ENCODE measurements at regions not wholly inside any gene's neighbourhood (a gene's known extent, or its start where the extent isn't known, plus 50 kb on each side); places are given as distances from the start of the nearest gene placed in this dataset.

DNA sequence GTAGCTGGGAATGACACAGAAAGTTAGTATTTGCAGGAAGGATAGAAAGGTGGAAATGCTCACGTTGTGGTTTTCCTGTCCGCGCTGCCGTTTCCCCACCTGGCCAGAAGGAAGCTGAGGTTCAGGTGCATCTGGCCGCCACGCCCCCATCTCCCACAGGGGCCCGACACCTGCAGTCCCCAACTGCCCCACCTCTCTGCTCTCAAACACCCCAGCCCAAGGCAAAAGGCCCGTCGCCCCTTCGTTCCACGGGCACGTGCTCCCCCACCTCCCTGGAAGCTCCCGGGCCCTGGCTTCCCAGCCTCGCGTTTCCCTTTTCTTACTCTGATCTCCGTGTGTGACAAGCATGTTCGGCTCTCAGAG lies 985.1 kb downstream of the BRD1 start:
- ATAC-seq (no peak), DNase-seq (no peak)
- no peaks in the 10 kb centered on the region for H3K27me3 ChIP-seq (ENCODE audit: low read length)
- H4K20me1 ChIP-seq (ENCODE audit: low read length) = no peaks in the 10 kb centered on the region
- no peak overlapping the region for H3K4me3 ChIP-seq (ENCODE audit: low read length)
- H3K27ac ChIP-seq (ENCODE audit: low read length) = no peak overlapping the region
- no peak overlapping the region for H3K9ac ChIP-seq (ENCODE audit: low read length)
- no peaks in the 10 kb centered on the region for H3F3A ChIP-seq (ENCODE audit: low read length, unreplicated experiment)
- H3K9me2 ChIP-seq (replicated peaks; ENCODE audit: low read length) = no peaks in the 10 kb centered on the region
- CTCF ChIA-PET = no interaction called here
- no peaks in the 10 kb centered on the region for H3K9me3 ChIP-seq (ENCODE audit: low read length)
- TF ChIP-seq, protein P1, sequence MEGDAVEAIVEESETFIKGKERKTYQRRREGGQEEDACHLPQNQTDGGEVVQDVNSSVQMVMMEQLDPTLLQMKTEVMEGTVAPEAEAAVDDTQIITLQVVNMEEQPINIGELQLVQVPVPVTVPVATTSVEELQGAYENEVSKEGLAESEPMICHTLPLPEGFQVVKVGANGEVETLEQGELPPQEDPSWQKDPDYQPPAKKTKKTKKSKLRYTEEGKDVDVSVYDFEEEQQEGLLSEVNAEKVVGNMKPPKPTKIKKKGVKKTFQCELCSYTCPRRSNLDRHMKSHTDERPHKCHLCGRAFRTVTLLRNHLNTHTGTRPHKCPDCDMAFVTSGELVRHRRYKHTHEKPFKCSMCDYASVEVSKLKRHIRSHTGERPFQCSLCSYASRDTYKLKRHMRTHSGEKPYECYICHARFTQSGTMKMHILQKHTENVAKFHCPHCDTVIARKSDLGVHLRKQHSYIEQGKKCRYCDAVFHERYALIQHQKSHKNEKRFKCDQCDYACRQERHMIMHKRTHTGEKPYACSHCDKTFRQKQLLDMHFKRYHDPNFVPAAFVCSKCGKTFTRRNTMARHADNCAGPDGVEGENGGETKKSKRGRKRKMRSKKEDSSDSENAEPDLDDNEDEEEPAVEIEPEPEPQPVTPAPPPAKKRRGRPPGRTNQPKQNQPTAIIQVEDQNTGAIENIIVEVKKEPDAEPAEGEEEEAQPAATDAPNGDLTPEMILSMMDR (conservative IDR thresholded peaks at IDR 0.05; ENCODE audit: low read depth, low read length) = no peak
- TF ChIP-seq EZH2phosphoT487 (IDR thresholded peaks at IDR 0.05; ENCODE audit: borderline replicate concordance, low read length) (no peak), EZH2 (IDR thresholded peaks at IDR 0.05; ENCODE audit: low read length, unreplicated experiment) (no peak)
- intact Hi-C loops (cut with micrococcal nuclease) = no loop called here
- no peaks in the 10 kb centered on the region for H3K79me2 ChIP-seq (ENCODE audit: low read length)
- H3K4me1 ChIP-seq (ENCODE audit: insufficient read depth, low read length) = no peaks in the 10 kb centered on the region
- no peaks in the 10 kb centered on the region for H3K36me3 ChIP-seq (ENCODE audit: low read depth, low read length)
- no peak overlapping the region for H3K4me2 ChIP-seq (ENCODE audit: low read length)
- POLR2A ChIA-PET (ENCODE audit: unreplicated experiment) = no interaction called here
- BruUV-seq (replicated peaks) = no TSS peak
- H2AFZ ChIP-seq (ENCODE audit: low read length) = no peak overlapping the region

DNA sequence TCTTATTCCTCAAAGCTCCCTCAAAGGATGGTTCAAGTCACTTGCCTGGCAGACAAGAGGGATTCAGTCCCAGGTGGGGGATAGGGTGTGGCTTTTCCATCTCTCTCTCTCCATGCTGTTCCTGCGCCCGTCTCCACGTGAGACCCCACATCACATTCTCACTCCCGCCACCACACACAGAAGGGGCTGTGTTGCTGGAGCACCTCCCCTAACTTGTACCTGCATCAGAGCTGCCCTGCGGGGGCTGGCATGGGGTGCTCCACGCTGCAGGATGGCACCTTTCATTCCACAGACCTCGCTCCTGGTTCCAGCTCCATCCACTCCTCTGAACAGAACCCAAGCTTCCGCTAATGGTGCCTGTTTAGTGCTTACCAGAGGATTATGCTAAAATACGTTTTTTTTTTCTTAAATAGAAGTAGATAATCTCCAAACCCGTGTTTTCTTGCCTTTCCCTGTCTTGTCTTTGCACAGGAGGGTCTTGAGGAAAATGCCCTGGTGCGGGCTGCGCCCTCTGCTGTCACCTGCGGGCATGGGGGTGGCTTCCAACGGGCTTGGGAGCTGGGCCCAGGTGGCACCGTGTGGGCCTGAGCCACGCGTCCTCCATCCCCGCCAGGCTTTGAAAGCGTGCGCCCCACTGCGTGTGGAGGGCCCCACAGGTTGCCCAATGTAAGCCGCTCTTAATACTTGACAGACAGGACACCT lies 985.6 kb downstream of the BRD1 start:
- ChIA-PET POLR2A (ENCODE audit: unreplicated experiment) (no interaction called here), CTCF (no interaction called here)
- Histone ChIP-seq H3K27me3 (ENCODE audit: low read length) (no peaks in the 10 kb centered on the region), H2AFZ (ENCODE audit: low read length) (no peak overlapping the region), H3K4me3 (ENCODE audit: low read length) (no peak overlapping the region), H3K9ac (ENCODE audit: low read length) (no peak overlapping the region), H3F3A (ENCODE audit: low read length, unreplicated experiment) (no peaks in the 10 kb centered on the region), H3K27ac (ENCODE audit: low read length) (no peak overlapping the region), H3K9me3 (ENCODE audit: low read length) (no peaks in the 10 kb centered on the region), H4K20me1 (ENCODE audit: low read length) (no peaks in the 10 kb centered on the region), H3K36me3 (ENCODE audit: low read depth, low read length) (no peaks in the 10 kb centered on the region), H3K9me2 (replicated peaks; ENCODE audit: low read length) (no peaks in the 10 kb centered on the region), H3K79me2 (ENCODE audit: low read length) (no peaks in the 10 kb centered on the region), H3K4me1 (ENCODE audit: insufficient read depth, low read length) (no peaks in the 10 kb centered on the region), H3K4me2 (ENCODE audit: low read length) (no peak overlapping the region)
- no peak for ATAC-seq
- no peak for DNase-seq
- TF ChIP-seq EZH2phosphoT487 (IDR thresholded peaks at IDR 0.05; ENCODE audit: borderline replicate concordance, low read length) (no peak), EZH2 (IDR thresholded peaks at IDR 0.05; ENCODE audit: low read length, unreplicated experiment) (no peak)
- TF ChIP-seq, protein P1 (conservative IDR thresholded peaks at IDR 0.05; ENCODE audit: low read depth, low read length) = no peak
- intact Hi-C loops (cut with micrococcal nuclease) = no loop called here
- no TSS peak for BruUV-seq (replicated peaks)

DNA sequence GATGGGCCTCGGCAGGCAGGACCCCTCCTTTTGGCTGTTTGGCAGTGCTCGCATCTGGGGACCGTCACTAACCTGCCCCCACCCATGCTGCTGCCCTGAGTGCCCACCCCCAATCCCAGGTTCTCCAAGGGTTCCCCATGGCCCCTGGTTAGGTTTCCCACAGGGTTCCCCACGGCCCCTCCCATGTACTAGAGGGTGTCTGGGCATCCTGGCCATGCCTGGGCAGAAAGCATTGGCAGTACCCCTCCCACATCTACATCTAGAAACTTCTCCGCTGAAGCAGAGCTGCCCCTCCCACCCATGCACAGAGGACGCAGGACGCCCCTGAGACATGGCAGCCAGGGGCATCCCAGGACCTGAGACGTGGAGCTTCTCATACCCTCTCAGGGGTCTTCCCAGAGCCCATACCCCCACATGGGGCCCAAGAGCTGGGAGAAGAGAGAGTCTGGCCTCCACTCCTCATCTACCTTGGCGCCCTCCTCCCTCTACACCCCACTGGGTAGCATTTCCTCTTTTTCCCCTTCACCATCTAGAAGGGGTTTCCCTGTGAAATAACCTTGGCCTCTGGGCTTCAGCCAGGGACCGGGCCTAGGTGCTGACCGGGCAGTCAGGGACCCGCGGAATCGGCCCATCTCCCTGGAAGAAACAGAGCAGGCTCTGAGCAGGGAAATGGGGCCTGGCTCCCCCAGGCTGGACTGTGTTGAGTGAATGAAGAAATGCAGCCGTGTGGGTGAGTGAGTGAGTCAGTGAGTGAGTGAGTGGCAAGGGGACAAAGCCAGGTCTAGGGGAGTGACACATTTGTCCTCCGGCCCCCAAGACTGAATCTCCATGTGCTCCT lies 987.3 kb downstream of the BRD1 start:
- no peaks in the 10 kb centered on the region for H3K4me1 ChIP-seq (ENCODE audit: insufficient read depth, low read length)
- intact Hi-C loops (cut with micrococcal nuclease) = no loop called here
- no peaks in the 10 kb centered on the region for H3F3A ChIP-seq (ENCODE audit: low read length, unreplicated experiment)
- H3K36me3 ChIP-seq (ENCODE audit: low read depth, low read length) = no peaks in the 10 kb centered on the region
- H3K4me2 ChIP-seq (ENCODE audit: low read length) = no peak overlapping the region
- no peak for ATAC-seq
- H4K20me1 ChIP-seq (ENCODE audit: low read length) = no peaks in the 10 kb centered on the region
- H3K9ac ChIP-seq (ENCODE audit: low read length) = no peak overlapping the region
- H3K4me3 ChIP-seq (ENCODE audit: low read length) = no peak overlapping the region
- ChIA-PET POLR2A (ENCODE audit: unreplicated experiment) (no interaction called here), CTCF (no interaction called here)
- no peak for DNase-seq
- no peaks in the 10 kb centered on the region for H3K9me3 ChIP-seq (ENCODE audit: low read length)
- no peaks in the 10 kb centered on the region for H3K9me2 ChIP-seq (replicated peaks; ENCODE audit: low read length)
- H2AFZ ChIP-seq (ENCODE audit: low read length) = no peak overlapping the region
- no peaks in the 10 kb centered on the region for H3K79me2 ChIP-seq (ENCODE audit: low read length)
- no peak for TF ChIP-seq EZH2 (IDR thresholded peaks at IDR 0.05; ENCODE audit: low read length, unreplicated experiment)
- TF ChIP-seq EZH2phosphoT487 (IDR thresholded peaks at IDR 0.05; ENCODE audit: borderline replicate concordance, low read length) = no peak
- TF ChIP-seq, protein P1 (conservative IDR thresholded peaks at IDR 0.05; ENCODE audit: low read depth, low read length) = no peak
- H3K27ac ChIP-seq (ENCODE audit: low read length) = no peak overlapping the region
- H3K27me3 ChIP-seq (ENCODE audit: low read length) = no peaks in the 10 kb centered on the region
- no TSS peak for BruUV-seq (replicated peaks)

Measured in PC-3 (cell line).